Skeletal muscle tissue (tissue), 3 donors: ENCODE measurements at regions not wholly inside any gene's neighbourhood (a gene's known extent, or its start where the extent isn't known, plus 50 kb on each side); places are given as distances from the start of the nearest gene placed in this dataset.

Experiments
- H3K27ac ChIP-seq: one replicate; pipeline ENCODE4 v1.7.0; 2013; ENCODE audit warnings: mild to moderate bottlenecking, low read depth, low read length, inconsistent platforms
- H3K27me3 ChIP-seq, 3 donors: one replicate each; pipeline ENCODE4 v1.7.0; 2013; ENCODE audit warnings: low read length in 3 of 3; ENCODE audit not compliant: control insufficient read depth in 3 of 3, insufficient read depth in 3 of 3
- H3K36me3 ChIP-seq, 3 donors: one replicate each; pipeline ENCODE4 v1.7.0; 2013; ENCODE audit warnings: low read length in 3 of 3; ENCODE audit not compliant: control insufficient read depth in 3 of 3, insufficient read depth in 3 of 3
- H3K4me1 ChIP-seq, 3 donors: one replicate each; pipeline ENCODE4 v1.7.0; 2013; ENCODE audit warnings: low read length in 3 of 3, mild to moderate bottlenecking in 3 of 3; ENCODE audit not compliant: control insufficient read depth in 3 of 3, insufficient read depth in 3 of 3
- H3K4me3 ChIP-seq, 3 donors: one replicate each; pipeline ENCODE4 v1.7.0; 2013; ENCODE audit warnings: low read length in 3 of 3
- H3K9ac ChIP-seq, 3 donors: one replicate each; pipeline ENCODE4 v1.7.0; 2013; ENCODE audit warnings: low read length in 3 of 3, mild to moderate bottlenecking in 3 of 3, moderate library complexity in 2 of 3, low read depth in 1 of 3
- H3K9me3 ChIP-seq, 3 donors: one replicate each; pipeline ENCODE4 v1.7.0; 2013; ENCODE audit warnings: low read length in 3 of 3; ENCODE audit not compliant: control insufficient read depth in 3 of 3
- donor health status: Osteomylitis.

- Histone ChIP-seq H3K9me3 (no peaks in the 10 kb centered on the region), H3K36me3 (no peaks in the 10 kb centered on the region), H3K4me1 (no peaks in the 10 kb centered on the region), H3K27me3 (no peaks in the 10 kb centered on the region), H3K27ac (no peak overlapping the region), H3K4me3 (no peak overlapping the region), H3K9ac (no peak overlapping the region)
Measured at GRCh38 chr9:74361508-74361907, 135.6 kb upstream of the RORB start.

- H3K27me3 ChIP-seq: no peaks in the 10 kb centered on the region
- H3K4me1 ChIP-seq: no peaks in the 10 kb centered on the region
- no peaks in the 10 kb centered on the region for H3K9me3 ChIP-seq
- no peak overlapping the region for H3K27ac ChIP-seq
- no peak overlapping the region for H3K9ac ChIP-seq
- H3K36me3 ChIP-seq: no peaks in the 10 kb centered on the region
- no peak overlapping the region for H3K4me3 ChIP-seq
Measured at GRCh38 chr9:74362423-74362822, 134.7 kb upstream of the RORB start.

DNA sequence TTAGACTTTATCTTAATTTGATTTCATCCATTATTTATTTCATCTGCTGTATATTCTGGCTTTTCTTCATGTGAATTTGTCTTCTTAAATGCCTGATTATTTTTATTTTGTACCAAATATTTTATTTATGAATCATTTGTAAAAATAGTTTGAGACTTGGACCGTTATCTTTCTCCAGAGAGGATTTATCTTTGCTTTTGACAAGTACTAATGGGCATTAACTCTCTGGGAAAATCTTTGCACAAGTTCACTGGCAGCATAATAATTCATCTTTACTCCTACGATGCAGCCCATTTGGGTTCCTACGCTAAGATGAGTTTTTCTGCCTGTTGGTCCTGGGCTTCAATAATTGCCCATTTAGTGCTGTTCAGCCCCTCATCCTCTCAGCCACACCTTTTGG lies 131.0 kb upstream of the RORB start:
- Histone ChIP-seq H3K27me3 (no peaks in the 10 kb centered on the region), H3K9me3 (no peaks in the 10 kb centered on the region), H3K27ac (no peak overlapping the region), H3K9ac (no peak overlapping the region), H3K4me1 (no peaks in the 10 kb centered on the region), H3K4me3 (no peak overlapping the region), H3K36me3 (no peaks in the 10 kb centered on the region)

GRCh38 chr9:74369844-74370243 lies 127.3 kb upstream of the RORB start:
- no peaks in the 10 kb centered on the region for H3K27me3 ChIP-seq
- H3K36me3 ChIP-seq: no peaks in the 10 kb centered on the region
- no peaks in the 10 kb centered on the region for H3K4me1 ChIP-seq
- H3K9me3 ChIP-seq: no peaks in the 10 kb centered on the region
- H3K4me3 ChIP-seq: no peak overlapping the region
- H3K9ac ChIP-seq: no peak overlapping the region
- no peak overlapping the region for H3K27ac ChIP-seq

- Histone ChIP-seq H3K9me3 (no peaks in the 10 kb centered on the region), H3K36me3 (no peaks in the 10 kb centered on the region), H3K4me3 (no peak overlapping the region), H3K27ac (no peak overlapping the region), H3K9ac (no peak overlapping the region), H3K4me1 (no peaks in the 10 kb centered on the region), H3K27me3 (no peaks in the 10 kb centered on the region)
Measured at GRCh38 chr9:74373348-74373747, 123.8 kb upstream of the RORB start.

DNA sequence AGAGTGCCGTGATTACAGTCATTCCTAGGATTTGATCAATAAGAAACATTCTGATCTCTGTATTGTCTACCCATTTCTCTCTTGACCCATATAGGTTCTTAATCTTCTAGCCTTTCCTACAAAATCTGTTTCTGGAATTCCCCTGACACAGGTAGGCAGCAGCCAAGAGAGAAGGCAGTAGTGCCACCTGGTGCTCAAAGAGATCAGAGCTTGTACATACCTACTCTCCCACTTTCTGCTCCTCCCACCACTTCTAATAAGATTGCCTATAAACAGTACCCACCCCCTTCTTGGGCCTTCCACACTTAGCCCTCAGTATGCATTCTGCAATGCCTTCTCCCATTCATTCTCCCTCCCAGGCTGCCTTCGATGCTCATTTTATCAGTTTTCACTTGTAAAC lies 117.4 kb upstream of the RORB start:
- no peaks in the 10 kb centered on the region for H3K4me1 ChIP-seq

DNA sequence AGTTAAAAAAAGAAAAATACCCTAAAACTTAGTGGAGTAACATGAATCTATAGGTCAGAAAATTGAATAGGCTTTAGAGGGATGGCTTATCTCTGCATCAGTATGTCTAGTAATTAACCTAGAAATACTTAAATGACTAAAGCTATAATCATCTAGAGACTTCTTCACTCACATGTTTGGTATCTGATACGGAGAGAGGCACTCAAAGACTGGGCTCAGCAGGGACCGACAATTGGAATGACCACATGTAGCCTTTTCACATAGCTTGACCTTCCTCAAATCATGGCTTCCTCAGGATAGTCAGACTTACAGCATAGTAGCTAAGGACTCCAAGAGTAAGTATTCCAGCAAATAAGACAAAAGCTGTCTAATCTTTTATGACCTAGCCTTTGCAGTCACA lies 105.3 kb upstream of the RORB start:
- Histone ChIP-seq H3K4me1 (no peaks in the 10 kb centered on the region), H3K27ac (no peak overlapping the region), H3K36me3 (no peaks in the 10 kb centered on the region), H3K4me3 (no peak overlapping the region), H3K9ac (no peak overlapping the region), H3K27me3 (no peaks in the 10 kb centered on the region), H3K9me3 (no peaks in the 10 kb centered on the region)

More for the DNA sequence above, 117.4 kb upstream of the RORB start:
- Histone ChIP-seq H3K9me3 (no peaks in the 10 kb centered on the region), H3K36me3 (no peaks in the 10 kb centered on the region), H3K9ac (no peak overlapping the region), H3K27ac (no peak overlapping the region), H3K4me3 (no peak overlapping the region), H3K27me3 (no peaks in the 10 kb centered on the region)

DNA sequence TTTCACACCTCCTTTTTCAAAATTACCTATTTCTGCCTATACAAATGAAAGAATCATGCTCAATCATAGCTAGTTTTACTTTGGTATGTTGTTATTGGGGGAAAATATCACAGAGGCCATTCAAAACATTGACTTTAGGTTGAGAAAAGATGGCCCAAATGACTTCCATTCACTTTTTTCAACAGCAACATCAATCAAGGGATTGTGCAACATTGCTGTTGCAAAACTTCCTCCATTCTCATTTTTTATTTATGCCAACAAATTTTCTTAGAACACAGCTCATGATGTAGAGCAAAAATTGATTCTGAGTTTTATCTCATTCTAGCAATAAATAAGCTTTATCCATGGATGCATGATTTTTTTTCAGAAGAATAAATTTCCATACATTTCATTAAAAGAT lies 93.6 kb upstream of the RORB start:
- no peaks in the 10 kb centered on the region for H3K4me1 ChIP-seq
- no peak overlapping the region for H3K9ac ChIP-seq
- no peak overlapping the region for H3K4me3 ChIP-seq
- H3K27ac ChIP-seq: no peak overlapping the region
- H3K9me3 ChIP-seq: peaks cover 0 to 2% (median 0%) of the 10 kb centered on the region in 3 donors
- H3K27me3 ChIP-seq: no peaks in the 10 kb centered on the region
- no peaks in the 10 kb centered on the region for H3K36me3 ChIP-seq

- Histone ChIP-seq H3K36me3 (no peaks in the 10 kb centered on the region), H3K9ac (no peak overlapping the region), H3K9me3 (peaks cover 0 to 2% (median 0%) of the 10 kb centered on the region in 3 donors), H3K27me3 (no peaks in the 10 kb centered on the region), H3K4me3 (no peak overlapping the region), H3K4me1 (no peaks in the 10 kb centered on the region), H3K27ac (no peak overlapping the region)
Measured at GRCh38 chr9:74404620-74405019, 92.5 kb upstream of the RORB start.

DNA sequence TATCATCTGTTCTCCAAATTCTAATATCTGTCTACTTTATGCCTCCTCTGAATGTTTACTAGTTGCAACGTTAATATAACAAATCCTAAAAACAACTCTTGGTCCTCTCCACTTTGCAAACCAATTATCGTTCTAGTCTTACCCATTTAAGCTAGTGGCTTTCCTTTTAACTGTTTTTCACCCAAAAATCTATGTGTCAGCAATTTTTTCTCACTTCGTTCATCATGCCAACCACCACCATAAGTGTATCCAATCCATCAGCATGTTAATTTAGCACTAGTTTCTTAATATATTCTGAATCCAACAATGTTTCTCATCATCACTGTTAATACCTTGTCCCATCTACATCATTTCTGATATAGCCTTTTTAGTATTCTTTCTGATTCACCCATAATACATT lies 90.0 kb upstream of the RORB start:
- no peaks in the 10 kb centered on the region for H3K4me1 ChIP-seq
- no peak overlapping the region for H3K27ac ChIP-seq
- H3K4me3 ChIP-seq: no peak overlapping the region
- no peak overlapping the region for H3K9ac ChIP-seq
- H3K9me3 ChIP-seq: peaks cover 0 to 2% (median 0%) of the 10 kb centered on the region in 3 donors
- no peaks in the 10 kb centered on the region for H3K36me3 ChIP-seq
- H3K27me3 ChIP-seq: no peaks in the 10 kb centered on the region
